Fibroblast of the aortic adventitia (primary cell): ENCODE measurements at regions not wholly inside any gene's neighbourhood (a gene's known extent, or its start where the extent isn't known, plus 50 kb on each side); places are given as distances from the start of the nearest gene placed in this dataset.

Source experiments
- DNase-seq: peaks from one replicate; pipeline ENCODE4 v3.0.0-alpha.2; 2010; ENCODE audit warnings: low read depth
- H3K4me3 ChIP-seq: 2 replicates; pipeline ENCODE4 v1.5.1; 2011; ENCODE audit warnings: low read depth, mild to moderate bottlenecking, control low read depth, low read length, moderate library complexity
- TF ChIP-seq, protein P1 (sequence below): IDR thresholded peaks from 2 replicates; pipeline ENCODE4 v1.5.1; 2011; ENCODE audit warnings: mild to moderate bottlenecking, low read length, control low read depth, inconsistent platforms; ENCODE audit not compliant: insufficient read depth

GRCh38 chr4:52372747-52373146 lies 286.4 kb downstream of the USP46 start:
- H3K4me3 ChIP-seq, result no peak overlapping the region
- no peak for DNase-seq
- TF ChIP-seq, protein P1, sequence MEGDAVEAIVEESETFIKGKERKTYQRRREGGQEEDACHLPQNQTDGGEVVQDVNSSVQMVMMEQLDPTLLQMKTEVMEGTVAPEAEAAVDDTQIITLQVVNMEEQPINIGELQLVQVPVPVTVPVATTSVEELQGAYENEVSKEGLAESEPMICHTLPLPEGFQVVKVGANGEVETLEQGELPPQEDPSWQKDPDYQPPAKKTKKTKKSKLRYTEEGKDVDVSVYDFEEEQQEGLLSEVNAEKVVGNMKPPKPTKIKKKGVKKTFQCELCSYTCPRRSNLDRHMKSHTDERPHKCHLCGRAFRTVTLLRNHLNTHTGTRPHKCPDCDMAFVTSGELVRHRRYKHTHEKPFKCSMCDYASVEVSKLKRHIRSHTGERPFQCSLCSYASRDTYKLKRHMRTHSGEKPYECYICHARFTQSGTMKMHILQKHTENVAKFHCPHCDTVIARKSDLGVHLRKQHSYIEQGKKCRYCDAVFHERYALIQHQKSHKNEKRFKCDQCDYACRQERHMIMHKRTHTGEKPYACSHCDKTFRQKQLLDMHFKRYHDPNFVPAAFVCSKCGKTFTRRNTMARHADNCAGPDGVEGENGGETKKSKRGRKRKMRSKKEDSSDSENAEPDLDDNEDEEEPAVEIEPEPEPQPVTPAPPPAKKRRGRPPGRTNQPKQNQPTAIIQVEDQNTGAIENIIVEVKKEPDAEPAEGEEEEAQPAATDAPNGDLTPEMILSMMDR, result no peak

DNA sequence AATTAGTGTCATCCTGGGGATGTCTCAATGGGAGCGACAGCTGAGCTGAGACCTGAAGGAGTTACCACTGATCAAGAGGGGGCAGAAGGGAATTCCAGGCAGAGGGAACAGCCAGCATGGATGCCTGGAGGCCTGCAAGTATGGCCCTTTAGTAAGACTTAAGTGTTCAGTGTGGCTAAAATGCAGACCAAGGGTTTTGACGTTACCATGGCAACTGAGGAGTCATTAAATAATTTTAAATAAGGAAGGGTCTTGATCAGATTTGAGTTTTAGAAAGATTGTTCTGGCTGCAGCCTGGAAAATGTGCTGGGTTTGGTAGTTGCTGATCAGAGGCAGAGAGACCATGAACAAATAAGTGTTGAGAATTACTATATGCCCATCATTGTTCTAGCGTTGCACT lies 285.5 kb downstream of the USP46 start:
- no peak for DNase-seq
- TF ChIP-seq, protein P1, result no peak
- H3K4me3 ChIP-seq, result no peak overlapping the region

- TF ChIP-seq, protein P1, result no peak
- no peak overlapping the region for H3K4me3 ChIP-seq
- DNase-seq, result no peak
Measured at GRCh38 chr4:52374877-52375276, 284.2 kb downstream of the USP46 start.

- no peak overlapping the region for H3K4me3 ChIP-seq
- TF ChIP-seq, protein P1, result peak; percentile 40
- DNase-seq, result peak; percentile 77
Measured at GRCh38 chr4:52376132-52376704, 282.9 kb downstream of the USP46 start.

- H3K4me3 ChIP-seq, result no peak overlapping the region
- no peak for DNase-seq
Measured at GRCh38 chr4:52377563-52377962, 281.5 kb downstream of the USP46 start.

GRCh38 chr4:52407545-52407944 lies 251.6 kb downstream of the USP46 start:
- DNase-seq, result no peak
- TF ChIP-seq, protein P1, result no peak
- H3K4me3 ChIP-seq, result no peak overlapping the region

More at GRCh38 chr4:52377563-52377962, 281.5 kb downstream of the USP46 start:
- TF ChIP-seq, protein P1, result no peak

DNA sequence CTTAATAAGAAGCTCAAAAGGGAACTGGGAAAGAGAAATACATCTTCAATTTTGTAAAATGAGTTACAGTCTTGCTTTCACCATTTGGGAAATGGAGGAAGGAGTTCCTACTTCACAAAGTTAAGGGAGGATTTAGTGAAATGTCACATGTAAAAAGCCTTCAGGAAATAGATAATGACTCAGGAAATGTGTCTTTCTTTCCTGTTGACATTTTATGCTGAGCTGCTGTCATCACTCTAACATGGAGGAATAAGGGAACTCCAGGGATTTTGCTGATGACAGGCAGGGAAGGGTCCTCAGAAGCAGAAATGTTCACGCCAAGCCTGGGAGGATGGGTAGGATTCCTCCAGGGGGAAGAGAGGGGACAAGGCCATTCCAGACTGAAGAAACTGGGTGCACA lies 251.1 kb downstream of the USP46 start:
- TF ChIP-seq, protein P1, result no peak
- no peak for DNase-seq
- H3K4me3 ChIP-seq, result no peak overlapping the region
